ENCODE measurements at regions not wholly inside any gene's neighbourhood (a gene's known extent, or its start where the extent isn't known, plus 50 kb on each side); places are given as distances from the start of the nearest gene placed in this dataset.

GRCh38 chr14:97900196-97900854 is 1103.1 kb downstream of the VRK1 start:
- no peak for DNase-seq (ENCODE audit: low read depth)

DNA sequence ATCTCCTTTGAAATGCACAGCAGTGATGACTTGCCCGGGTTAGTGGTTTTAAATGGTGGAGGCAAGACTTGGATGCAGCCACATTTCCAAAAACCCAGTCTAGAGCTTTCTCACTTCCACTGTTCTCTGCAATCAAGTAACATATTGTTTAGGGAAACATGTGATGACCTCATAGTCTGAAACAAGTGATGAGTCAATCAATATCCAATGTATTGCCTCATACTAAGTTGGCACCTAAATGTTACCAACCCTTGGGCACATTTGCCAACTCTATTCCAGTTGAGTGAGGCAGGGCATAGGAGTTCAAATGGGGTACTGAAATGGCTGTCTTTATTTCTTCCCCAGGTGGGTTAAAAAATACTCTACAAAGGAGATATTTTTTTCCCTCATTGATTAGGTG is 1105.4 kb downstream of the VRK1 start:
- no peak for DNase-seq (ENCODE audit: low read depth)

DNA sequence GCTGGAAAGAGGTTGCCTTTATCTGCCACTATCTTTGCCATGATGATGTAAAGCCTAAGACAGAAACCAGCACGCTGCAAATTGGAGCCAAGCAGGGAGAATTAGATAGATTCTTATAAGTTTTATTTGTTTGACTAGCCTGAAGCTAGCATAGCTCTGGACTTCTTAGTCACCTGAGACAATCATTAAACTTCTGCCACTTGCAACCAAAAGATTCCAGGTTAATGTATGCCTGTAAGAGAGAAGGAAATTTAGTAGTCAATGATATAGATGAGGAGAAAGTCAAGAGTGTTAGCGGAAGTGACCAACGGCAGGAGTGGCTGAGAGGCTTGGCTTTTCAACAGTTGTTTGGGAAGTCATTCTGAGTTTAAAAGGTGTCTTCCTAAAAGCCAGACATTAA is 1106.6 kb downstream of the VRK1 start:
- DNase-seq (ENCODE audit: low read depth) = no peak

DNA sequence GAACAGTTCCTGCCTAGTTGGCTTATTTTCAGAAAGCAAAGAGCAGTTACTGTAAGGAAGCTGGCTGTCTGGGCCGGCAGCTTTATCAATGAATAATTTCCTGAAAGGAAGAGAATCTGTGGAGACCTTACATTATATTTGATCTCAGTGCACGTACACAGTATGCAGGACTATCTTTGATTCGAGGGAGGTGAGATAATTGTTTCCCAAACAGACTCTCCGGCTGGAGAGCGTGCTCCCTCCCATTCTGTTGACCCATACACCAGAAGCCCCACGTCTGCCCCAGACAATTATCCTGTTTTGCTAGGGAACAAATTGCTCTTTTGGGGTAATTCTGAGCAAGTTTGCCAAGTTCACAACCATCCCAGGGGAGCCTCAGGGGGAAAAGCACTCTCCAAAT is 1115.0 kb downstream of the VRK1 start:
- DNase-seq (ENCODE audit: low read depth) = no peak

DNA sequence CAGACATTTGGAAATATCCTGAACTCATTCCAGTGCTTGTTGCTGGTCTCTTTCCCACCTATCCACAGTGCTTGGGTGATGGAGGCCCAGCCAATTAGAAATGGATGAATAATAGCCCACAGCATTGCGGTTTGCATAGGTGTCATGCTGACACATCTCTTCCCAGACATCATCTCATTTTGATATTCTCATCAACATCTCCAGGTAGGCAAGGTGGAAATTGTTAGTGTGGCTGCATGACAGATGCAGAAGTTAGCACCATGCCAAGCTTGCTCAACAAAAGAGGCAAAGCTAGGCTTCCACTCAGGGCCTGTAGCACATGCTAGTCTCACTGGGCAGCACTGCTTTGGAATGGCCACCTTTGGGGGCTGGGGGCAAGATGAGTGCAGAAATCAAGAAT is 1118.9 kb downstream of the VRK1 start:
- DNase-seq (ENCODE audit: low read depth) = no peak

GRCh38 chr14:97916669-97917568 is 1119.7 kb downstream of the VRK1 start:
- no peak for DNase-seq (ENCODE audit: low read depth)

DNA sequence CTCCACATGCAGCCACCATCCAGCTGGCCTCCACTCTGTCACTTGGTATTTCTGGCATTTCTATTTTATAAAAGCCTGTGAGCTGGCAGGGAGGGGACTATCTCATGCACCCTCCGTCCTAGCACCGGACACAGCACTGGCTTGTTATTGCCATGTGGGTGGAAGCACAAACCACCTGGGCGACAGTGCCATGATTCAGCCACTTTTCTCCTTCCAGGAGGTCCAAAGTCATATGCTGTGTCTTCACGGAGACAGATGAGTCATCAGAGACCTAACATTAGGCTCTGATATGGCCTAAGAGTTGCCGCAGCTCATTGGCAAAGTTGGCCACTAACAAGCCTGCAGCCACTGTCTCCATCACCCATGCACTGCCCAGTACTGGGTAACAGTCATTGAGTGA is 1123.0 kb downstream of the VRK1 start:
- DNase-seq (ENCODE audit: low read depth) = no peak

- DNase-seq (ENCODE audit: low read depth) = no peak
Measured at GRCh38 chr14:97921296-97921695, 1124.1 kb downstream of the VRK1 start.

- no peak for DNase-seq (ENCODE audit: low read depth)
Measured at GRCh38 chr14:97924922-97925613, 1127.9 kb downstream of the VRK1 start.

DNA sequence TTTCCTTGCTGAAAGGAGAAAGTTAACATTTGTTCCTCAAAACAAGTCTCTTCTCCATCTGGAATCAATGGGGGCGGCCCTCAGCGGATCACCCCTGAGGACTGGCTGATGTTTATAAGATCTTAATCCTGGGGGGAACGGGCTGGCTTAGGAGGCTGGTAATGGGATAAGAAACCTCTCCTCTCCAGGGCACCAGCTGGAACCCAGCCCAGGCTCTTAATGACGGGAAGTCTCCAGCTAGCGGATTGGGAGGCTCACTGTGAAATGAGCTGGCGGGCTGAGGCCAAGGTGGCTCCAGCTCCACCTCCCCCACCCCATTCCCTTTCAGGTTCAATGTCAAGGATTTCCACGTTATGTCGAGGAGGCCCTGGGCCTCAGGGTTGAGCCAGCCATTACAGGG is 1133.0 kb downstream of the VRK1 start:
- no peak for DNase-seq (ENCODE audit: low read depth)

GRCh38 chr14:97931273-97931672 is 1134.1 kb downstream of the VRK1 start:
- DNase-seq (ENCODE audit: low read depth) = no peak

- no peak for DNase-seq (ENCODE audit: low read depth)
Measured at GRCh38 chr14:97942921-97943320, 1145.7 kb downstream of the VRK1 start.

- no peak for DNase-seq (ENCODE audit: low read depth)
Measured at GRCh38 chr14:97943619-97944018, 1146.4 kb downstream of the VRK1 start.

DNA sequence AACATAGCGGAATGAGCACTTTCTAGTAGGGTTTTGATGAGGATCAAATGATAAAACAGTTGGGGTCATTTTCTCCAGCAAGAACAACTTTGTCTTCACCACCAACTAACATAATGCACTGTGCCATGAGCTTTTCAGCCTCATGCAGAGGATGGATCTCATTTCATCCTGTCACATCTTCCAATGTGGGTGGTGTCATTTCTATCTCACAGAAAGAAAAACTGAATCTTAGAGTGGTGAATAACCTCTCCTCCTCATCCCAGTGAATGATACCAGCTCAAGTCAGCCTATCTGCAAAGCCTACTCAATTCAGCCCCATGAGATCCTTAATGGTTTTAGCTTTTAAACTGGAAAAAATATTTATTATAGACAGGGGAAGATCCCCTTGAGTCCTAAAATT is 1147.2 kb downstream of the VRK1 start:
- no peak for DNase-seq (ENCODE audit: low read depth)

- no peak for DNase-seq (ENCODE audit: low read depth)
Measured at GRCh38 chr14:97945631-97946030, 1148.4 kb downstream of the VRK1 start.

- no peak for DNase-seq (ENCODE audit: low read depth)
Measured at GRCh38 chr14:97946240-97946639, 1149.1 kb downstream of the VRK1 start.

DNA sequence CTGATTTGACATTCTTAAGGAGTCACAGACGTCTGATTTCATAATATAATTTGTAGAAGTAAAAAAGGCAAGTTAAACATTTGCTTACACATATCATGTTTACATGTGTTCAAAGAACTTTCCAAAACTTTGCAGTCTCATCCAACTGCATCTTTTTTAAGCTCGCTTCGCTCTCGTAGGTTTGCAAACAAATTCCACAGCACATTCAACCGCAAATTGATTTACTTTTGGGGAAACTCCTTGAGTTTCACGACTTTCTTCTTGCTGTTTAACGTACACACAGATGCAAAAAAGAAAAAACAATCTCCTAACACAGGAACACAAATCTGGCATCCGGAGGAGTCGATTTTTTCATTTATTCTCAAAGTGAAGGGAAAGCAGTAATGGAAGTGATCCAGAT is 1149.5 kb downstream of the VRK1 start:
- no peak for DNase-seq (ENCODE audit: low read depth)

DNA sequence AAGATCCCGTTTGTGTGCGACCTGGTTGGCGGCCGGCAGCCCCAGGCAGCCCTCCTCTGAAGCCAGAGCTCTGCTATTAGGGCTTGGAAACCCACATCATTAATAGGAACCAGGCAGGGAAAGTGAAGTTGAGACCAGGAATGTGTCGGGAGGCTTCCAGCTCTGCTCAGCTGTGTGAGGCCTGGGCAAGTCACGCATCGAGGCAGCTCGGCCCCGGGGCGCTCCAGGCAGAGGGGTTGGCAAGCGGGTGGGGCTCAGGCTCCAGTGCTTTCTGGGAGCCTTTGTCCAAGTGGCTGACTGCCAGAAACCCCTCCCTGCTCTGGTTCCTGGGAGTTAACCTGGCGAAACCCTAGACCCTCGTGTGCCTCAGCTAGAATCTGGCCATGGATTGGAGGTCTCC is 1151.7 kb downstream of the VRK1 start:
- no peak for DNase-seq (ENCODE audit: low read depth)

GRCh38 chr14:97956581-97957340 is 1159.6 kb downstream of the VRK1 start:
- no peak for DNase-seq (ENCODE audit: low read depth)

DNA sequence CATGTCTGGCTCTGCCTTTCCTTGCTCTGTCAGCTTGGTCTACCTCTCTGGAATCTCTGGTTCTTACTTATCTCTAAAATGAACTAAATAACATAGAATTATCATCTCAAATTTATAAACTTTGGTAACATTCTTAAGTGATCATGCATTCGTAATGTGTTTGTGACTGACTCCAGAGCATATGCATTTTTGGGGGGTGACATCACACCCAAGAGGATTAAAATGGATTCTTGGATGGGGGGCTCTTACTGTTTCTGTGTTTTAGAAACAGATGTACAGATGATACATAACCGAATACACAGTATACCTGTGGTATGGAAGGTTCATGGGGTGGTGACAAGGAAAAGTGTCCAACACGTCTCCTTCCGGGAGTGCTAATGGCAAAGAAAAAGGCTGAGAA is 1162.1 kb downstream of the VRK1 start:
- DNase-seq (ENCODE audit: low read depth) = no peak

- DNase-seq (ENCODE audit: low read depth) = no peak
Measured at GRCh38 chr14:97960436-97960835, 1163.3 kb downstream of the VRK1 start.

GRCh38 chr14:97970222-97970621 is 1173.0 kb downstream of the VRK1 start:
- no peak for DNase-seq (ENCODE audit: low read depth)

All from myocyte (in vitro differentiated cells).